H1 (cell line): ENCODE measurements at regions not wholly inside any gene's neighbourhood (a gene's known extent, or its start where the extent isn't known, plus 50 kb on each side); places are given as distances from the start of the nearest gene placed in this dataset.

ENCODE experiments used
- CTCF ChIA-PET: fragments of 300-600 bp; sonication (Branson Sonifier 250); formaldehyde crosslinking; loops from one replicate; lab custom pipeline; 2021; ENCODE audit not compliant: partially characterized antibody; lab: Charles Lee
- POLR2A ChIA-PET: fragments of 300-600 bp; sonication (Branson Sonifier 250); formaldehyde crosslinking; loops from one replicate; lab custom pipeline; 2021; ENCODE audit warnings: inconsistent platforms; ENCODE audit not compliant: partially characterized antibody; lab: Charles Lee
- DNase-seq, 2 experiments: peaks; one replicate each; pipeline versions ENCODE4 v3.0.0 to v3.0.0-alpha.2; 2010 to 2022; ENCODE audit warnings: low spot score in 2 of 2, low read depth in 1 of 2, mixed read lengths in 1 of 2
- FAIRE-seq: peaks from 2 replicates; lab custom pipeline; 2011; peaks lifted over from hg19 to GRCh38; lab: Jason Lieb, UNC
- H2AFZ ChIP-seq: 2 replicates; pipeline ENCODE4 v1.8.1; 2012; ENCODE audit warnings: low read length, inconsistent platforms
- H2AK5ac ChIP-seq: 2 replicates; pipeline ENCODE4 v1.6.1; 2013; ENCODE audit warnings: low read depth, low read length
- H2BK120ac ChIP-seq: replicated peaks from 2 replicates; pipeline ENCODE3; 2013; ENCODE audit warnings: low read depth, low read length, inconsistent platforms
- H2BK12ac ChIP-seq: 2 replicates; pipeline ENCODE4 v1.6.1; 2013; ENCODE audit warnings: low read depth, low read length
- H2BK15ac ChIP-seq: 2 replicates; pipeline ENCODE4 v1.6.1; 2013; ENCODE audit warnings: low read length
- H2BK20ac ChIP-seq: 2 replicates; pipeline ENCODE4 v1.6.1; 2013; ENCODE audit warnings: low read length
- H2BK5ac ChIP-seq: 2 replicates; pipeline ENCODE4 v1.6.1; 2013; ENCODE audit warnings: low read depth, low read length
- H3K14ac ChIP-seq: 2 replicates; pipeline ENCODE4 v1.6.1; 2013; ENCODE audit warnings: inconsistent platforms; ENCODE audit not compliant: insufficient read length
- H3K18ac ChIP-seq: 2 replicates; pipeline ENCODE4 v1.6.1; 2013; ENCODE audit warnings: low read length; ENCODE audit errors: extremely low read depth
- H3K23ac ChIP-seq: 2 replicates; pipeline ENCODE4 v1.6.1; 2013; ENCODE audit warnings: inconsistent platforms; ENCODE audit not compliant: insufficient read length
- H3K23me2 ChIP-seq: 2 replicates; pipeline ENCODE4 v1.6.1; 2013; ENCODE audit warnings: low read depth, low read length
- H3K27ac ChIP-seq: 2 replicates; pipeline ENCODE4 v1.6.1; 2011; ENCODE audit warnings: low read depth, low read length, inconsistent platforms
- H3K27me3 ChIP-seq, 4 experiments: replicated peaks in 1 of 4; 1 replicate in 1 of 4; 2 replicates in 3 of 4; pipeline versions ENCODE4 v1.6.1 to v1.8.1; 2011 to 2013; ENCODE audit warnings: low read length in 3 of 4, mild to moderate bottlenecking in 3 of 4, inconsistent platforms in 2 of 4, mixed read lengths in 2 of 4, moderate library complexity in 1 of 4; ENCODE audit not compliant: control insufficient read depth in 3 of 4, insufficient read depth in 3 of 4; ENCODE audit errors: extremely low read depth in 1 of 4
- H3K36me3 ChIP-seq, 4 experiments: 2 replicates each; pipeline versions ENCODE4 v1.6.1 to v1.8.1; 2011 to 2013; ENCODE audit warnings: mild to moderate bottlenecking in 4 of 4, low read length in 3 of 4, moderate library complexity in 2 of 4, control low read depth in 1 of 4, inconsistent platforms in 1 of 4; ENCODE audit not compliant: insufficient read depth in 4 of 4, control insufficient read depth in 2 of 4
- H3K4ac ChIP-seq: replicated peaks from 2 replicates; pipeline ENCODE3; 2013; ENCODE audit warnings: low read length, low read depth, mixed read lengths, inconsistent platforms; ENCODE audit not compliant: insufficient read length
- H3K4me1 ChIP-seq, 4 experiments: replicated peaks in 1 of 4; 1 replicate in 1 of 4; 2 replicates in 3 of 4; pipeline versions ENCODE4 v1.6.1 to v1.8.1; 2011 to 2013; ENCODE audit warnings: low read length in 3 of 4, inconsistent platforms in 2 of 4, mixed read lengths in 1 of 4; ENCODE audit not compliant: insufficient read depth in 4 of 4, control insufficient read depth in 3 of 4
- H3K4me2 ChIP-seq, 2 experiments: 2 replicates each; pipeline versions ENCODE4 v1.6.1 to v1.8.1; 2011 to 2013; ENCODE audit warnings: low read depth in 2 of 2, low read length in 2 of 2, control low read depth in 1 of 2, inconsistent platforms in 1 of 2, mild to moderate bottlenecking in 1 of 2; ENCODE audit not compliant: insufficient read depth in 1 of 2
- H3K4me3 ChIP-seq, 4 experiments: fragments of 200-600, 300-600 bp in 1 of 4; sonication (generic), shearing (Covaris generic), sonication (Bioruptor Twin) in 1 of 4; 2 replicates each; pipeline versions ENCODE4 v1.5.1 to v1.8.1; 2011 to 2016; ENCODE audit warnings: low read length in 4 of 4, low read depth in 3 of 4, control low read depth in 2 of 4, inconsistent platforms in 2 of 4, mild to moderate bottlenecking in 2 of 4, mixed read lengths in 1 of 4, moderate library complexity in 1 of 4; ENCODE audit not compliant: insufficient read depth in 2 of 4; ENCODE audit errors: extremely low read depth in 1 of 4
- H3K56ac ChIP-seq: replicated peaks from 2 replicates; pipeline ENCODE3; 2013; ENCODE audit warnings: low read depth, mild to moderate bottlenecking, mixed read lengths, low read length, inconsistent platforms; ENCODE audit not compliant: insufficient read length
- H3K79me1 ChIP-seq: 2 replicates; pipeline ENCODE4 v1.6.1; 2013; ENCODE audit warnings: low read depth, low read length, control low read depth
- H3K79me2 ChIP-seq, 2 experiments: 2 replicates each; pipeline versions ENCODE4 v1.6.1 to v1.8.1; 2012 to 2013; ENCODE audit warnings: low read length in 2 of 2, mild to moderate bottlenecking in 2 of 2, inconsistent platforms in 1 of 2; ENCODE audit not compliant: insufficient read depth in 2 of 2, control insufficient read depth in 1 of 2
- H3K9ac ChIP-seq, 4 experiments: replicated peaks in 1 of 4; 1 replicate in 1 of 4; 2 replicates in 3 of 4; pipeline versions ENCODE4 v1.6.1 to v1.8.1; 2011 to 2013; ENCODE audit warnings: low read depth in 3 of 4, low read length in 3 of 4, control low read depth in 2 of 4, mild to moderate bottlenecking in 2 of 4, moderate library complexity in 2 of 4, inconsistent platforms in 1 of 4; ENCODE audit errors: extremely low read depth in 1 of 4
- H3K9me3 ChIP-seq, 2 experiments: 2 replicates each; pipeline versions ENCODE4 v1.6.1 to v1.8.1; 2012 to 2013; ENCODE audit warnings: mild to moderate bottlenecking in 2 of 2, moderate library complexity in 2 of 2, control low read depth in 1 of 2, inconsistent platforms in 1 of 2, low read depth in 1 of 2, low read length in 1 of 2, mixed read lengths in 1 of 2; ENCODE audit not compliant: insufficient read depth in 2 of 2
- H4K20me1 ChIP-seq, 2 experiments: replicated peaks in 1 of 2; 2 replicates each; pipeline versions ENCODE3 to v1.8.1; 2011 to 2013; ENCODE audit warnings: inconsistent platforms in 2 of 2, low read length in 2 of 2, mild to moderate bottlenecking in 1 of 2; ENCODE audit not compliant: insufficient read depth in 2 of 2, control insufficient read depth in 1 of 2
- H4K5ac ChIP-seq: 2 replicates; pipeline ENCODE4 v1.6.1; 2013; ENCODE audit warnings: low read length, low read depth, mixed read lengths, inconsistent platforms; ENCODE audit not compliant: insufficient read length
- H4K8ac ChIP-seq: 2 replicates; pipeline ENCODE4 v1.8.0; 2013; ENCODE audit warnings: mild to moderate bottlenecking, moderate library complexity, low read length, inconsistent platforms; ENCODE audit not compliant: insufficient read depth; ENCODE audit errors: extremely low read depth
- H4K91ac ChIP-seq: replicated peaks from 2 replicates; pipeline ENCODE3; 2013; ENCODE audit warnings: low read length, mixed read lengths, inconsistent platforms; ENCODE audit not compliant: insufficient read length
- ASH2L ChIP-seq: fragments of 200-600, 300-600 bp; sonication (generic); IDR thresholded peaks from one replicate; pipeline ENCODE4 v1.7.1; 2017; ENCODE audit warnings: low read length
- CBX8 ChIP-seq: fragments of 300-800, 300-1000 bp; sonication (generic); IDR thresholded peaks from 2 replicates; pipeline ENCODE4 v1.7.1; 2016; ENCODE audit warnings: low read depth, low read length, borderline replicate concordance
- EP300 ChIP-seq, 2 experiments: IDR thresholded peaks; 1 replicate in 1 of 2; 2 replicates in 1 of 2; pipeline ENCODE4 v1.6.1; 2011 to 2012; ENCODE audit warnings: low read depth in 2 of 2, low read length in 2 of 2, mild to moderate bottlenecking in 2 of 2, borderline replicate concordance in 1 of 2, inconsistent platforms in 1 of 2, moderate library complexity in 1 of 2
- GABPA ChIP-seq: IDR thresholded peaks from 2 replicates; pipeline ENCODE4 v1.6.1; 2011; ENCODE audit warnings: mild to moderate bottlenecking, low read length, moderate library complexity, borderline replicate concordance; ENCODE audit not compliant: insufficient read depth
- KDM4A ChIP-seq: IDR thresholded peaks from one replicate; pipeline ENCODE4 v1.7.1; 2012; ENCODE audit warnings: low read depth, mild to moderate bottlenecking, moderate library complexity, low read length, inconsistent platforms; ENCODE audit not compliant: severe bottlenecking
- RBBP5 ChIP-seq: IDR thresholded peaks from 2 replicates; pipeline ENCODE4 v1.7.1; 2012; ENCODE audit warnings: low read depth, mild to moderate bottlenecking, inconsistent platforms, low read length, moderate library complexity, borderline replicate concordance
- TAF1 ChIP-seq: IDR thresholded peaks from 2 replicates; pipeline ENCODE4 v1.6.1; 2011; ENCODE audit warnings: mild to moderate bottlenecking, low read depth, low read length
- USF2 ChIP-seq: IDR thresholded peaks from 2 replicates; pipeline ENCODE4 v1.6.1; 2011; ENCODE audit warnings: low read length, improper control_type of control experiment
- WGBS, 2 experiments: shearing (Covaris generic) in 1 of 2; methylation state at CpG; one replicate each; pipeline versions ENCODE4 v1.1.6 to v1.1.7; 2013 to 2015; ENCODE audit warnings: low lambda C conversion rate in 2 of 2, mixed read lengths in 2 of 2, inconsistent platforms in 1 of 2, low coverage in 1 of 2, missing lambda C conversion rate in 1 of 2; ENCODE audit not compliant: insufficient replicate concordance in 2 of 2, insufficient coverage in 1 of 2, insufficient read length in 1 of 2; ENCODE audit errors: extremely low coverage in 1 of 2, missing lambda C conversion rate in 1 of 2; 5-methylcytosine and 5-hydroxymethylcytosine counted together

- H3K27me3 ChIP-seq, result no peaks in the 10 kb centered on the region
- ChIA-PET CTCF (no interaction called here), POLR2A (no interaction called here)
- H4K20me1 ChIP-seq, result no peaks in the 10 kb centered on the region
- H3K4ac ChIP-seq, result no peak overlapping the region
- H2BK5ac ChIP-seq, result no peak overlapping the region
- no peak overlapping the region for H3K4me3 ChIP-seq
- H3K18ac ChIP-seq, result no peak overlapping the region
- no peak overlapping the region for H3K23ac ChIP-seq
- no peak overlapping the region for H2BK20ac ChIP-seq
- no peak overlapping the region for H2BK120ac ChIP-seq
- H3K27ac ChIP-seq, result no peak overlapping the region
- no peak overlapping the region for H4K8ac ChIP-seq
- no peak overlapping the region for H2BK12ac ChIP-seq
- no peak overlapping the region for H2AFZ ChIP-seq
- no peaks in the 10 kb centered on the region for H3K4me1 ChIP-seq
- no peak overlapping the region for H3K56ac ChIP-seq
- WGBS, 2 experiments, result 96% methylated on average over 3 of the region's 3 CpGs; no CpG with 5 or more reads in 1 of the 2 experiments
- DNase-seq (no peak), FAIRE-seq (no peak)
- no peak overlapping the region for H3K9ac ChIP-seq
- H3K23me2 ChIP-seq, result no peaks in the 10 kb centered on the region
- H4K5ac ChIP-seq, result no peak overlapping the region
- H3K79me1 ChIP-seq, result no peaks in the 10 kb centered on the region
- H3K79me2 ChIP-seq, result no peaks in the 10 kb centered on the region
- H2AK5ac ChIP-seq, result no peak overlapping the region
- no peak overlapping the region for H2BK15ac ChIP-seq
- no peak overlapping the region for H3K14ac ChIP-seq
- no peak overlapping the region for H4K91ac ChIP-seq
- no peaks in the 10 kb centered on the region for H3K9me3 ChIP-seq
- no peaks in the 10 kb centered on the region for H3K36me3 ChIP-seq
- no peak overlapping the region for H3K4me2 ChIP-seq
- TF ChIP-seq ASH2L (no peak), RBBP5 (no peak), USF2 (no peak), KDM4A (no peak), EP300 (IDR thresholded peaks at IDR 0.05; ENCODE audit: borderline replicate concordance in 1 of 2, low read depth in 2 of 2, low read length in 2 of 2) (no peak), CBX8 (no peak), TAF1 (no peak), GABPA (no peak)
Measured at GRCh38 chr1:98538106-98538505, 123.4 kb upstream of the SNX7 start.
